SK-N-MC (cell line): ENCODE measurements at regions not wholly inside any gene's neighbourhood (a gene's known extent, or its start where the extent isn't known, plus 50 kb on each side); places are given as distances from the start of the nearest gene placed in this dataset.

Experiments used
- DNase-seq: peaks from one replicate; pipeline ENCODE4 v3.0.0-alpha.2; 2011; ENCODE audit warnings: low read depth, low spot score
- H3K27ac ChIP-seq: fragments of 200-600 bp; sonication (generic); 2 replicates; pipeline ENCODE4 v1.5.1; 2016; ENCODE audit warnings: mixed run types
- H3K36me3 ChIP-seq: fragments of 200-600 bp; sonication (generic); 2 replicates; pipeline ENCODE4 v1.6.1; 2017; ENCODE audit warnings: antibody characterized with exemption, low read length, mixed read lengths; ENCODE audit not compliant: insufficient read depth
- H3K4me3 ChIP-seq: fragments of 200-600 bp; sonication (generic); 2 replicates; pipeline ENCODE4 v1.5.1; 2016
- H3K9ac ChIP-seq: fragments of 200-600 bp; sonication (generic); 2 replicates; pipeline ENCODE4 v1.8.0; 2017; ENCODE audit warnings: mixed run types, mixed read lengths; ENCODE audit not compliant: insufficient read length
- H3K9me3 ChIP-seq: fragments of 200-600 bp; sonication (generic); 2 replicates; pipeline ENCODE4 v1.6.1; 2017; ENCODE audit warnings: low read depth, mild to moderate bottlenecking, antibody characterized with exemption, low read length, moderate library complexity, mixed read lengths
- EZH2 ChIP-seq: fragments of 200-600 bp; sonication (generic); IDR thresholded peaks from one replicate; pipeline ENCODE4 v1.6.1; 2017; ENCODE audit warnings: antibody characterized with exemption
- FOXP2 ChIP-seq: optimal IDR thresholded peaks from 2 replicates; pipeline ENCODE3; 2011; ENCODE audit warnings: mild to moderate bottlenecking, moderate library complexity; ENCODE audit not compliant: insufficient read depth; ENCODE audit errors: extremely low read length, control extremely low read depth
- POLR2AphosphoS5 ChIP-seq: IDR thresholded peaks from 2 replicates; pipeline ENCODE4 v1.6.1; 2012; ENCODE audit warnings: mild to moderate bottlenecking, low read depth, low read length, borderline replicate concordance

GRCh38 chr2:149808556-149808955 lies 221.0 kb upstream of the MMADHC start:
- no peak for DNase-seq

GRCh38 chr2:149806651-149807050 lies 219.1 kb upstream of the MMADHC start:
- no peak for TF ChIP-seq FOXP2
- no peak for TF ChIP-seq POLR2AphosphoS5
- TF ChIP-seq EZH2: no peak
- no peak for DNase-seq
- no peaks in the 10 kb centered on the region for H3K9me3 ChIP-seq
- no peak overlapping the region for H3K27ac ChIP-seq
- no peak overlapping the region for H3K4me3 ChIP-seq
- no peak overlapping the region for H3K9ac ChIP-seq
- H3K36me3 ChIP-seq: no peaks in the 10 kb centered on the region

More at GRCh38 chr2:149808556-149808955, 221.0 kb upstream of the MMADHC start:
- TF ChIP-seq EZH2 (no peak), FOXP2 (no peak), POLR2AphosphoS5 (no peak)
- Histone ChIP-seq H3K27ac (no peak overlapping the region), H3K9ac (no peak overlapping the region), H3K9me3 (no peaks in the 10 kb centered on the region), H3K4me3 (no peak overlapping the region), H3K36me3 (no peaks in the 10 kb centered on the region)

GRCh38 chr2:149800624-149801542 lies 213.3 kb upstream of the MMADHC start:
- Histone ChIP-seq H3K36me3 (no peaks in the 10 kb centered on the region), H3K9ac (no peak overlapping the region), H3K9me3 (no peaks in the 10 kb centered on the region), H3K4me3 (no peak overlapping the region), H3K27ac (no peak overlapping the region)
- TF ChIP-seq EZH2: no peak
- TF ChIP-seq FOXP2: no peak
- no peak for TF ChIP-seq POLR2AphosphoS5
- no peak for DNase-seq

- no peaks in the 10 kb centered on the region for H3K9me3 ChIP-seq
- H3K9ac ChIP-seq: no peak overlapping the region
- no peak overlapping the region for H3K27ac ChIP-seq
- TF ChIP-seq POLR2AphosphoS5: no peak
- no peak for TF ChIP-seq FOXP2
- no peak for TF ChIP-seq EZH2
- no peak for DNase-seq
- no peaks in the 10 kb centered on the region for H3K36me3 ChIP-seq
- H3K4me3 ChIP-seq: no peak overlapping the region
Observed at GRCh38 chr2:149799013-149799705, 211.6 kb upstream of the MMADHC start.

- H3K36me3 ChIP-seq: no peaks in the 10 kb centered on the region
- no peak overlapping the region for H3K9ac ChIP-seq
- DNase-seq: no peak
- no peak for TF ChIP-seq FOXP2
- no peak for TF ChIP-seq EZH2
- no peak for TF ChIP-seq POLR2AphosphoS5
- H3K27ac ChIP-seq: no peak overlapping the region
- H3K9me3 ChIP-seq: no peaks in the 10 kb centered on the region
- H3K4me3 ChIP-seq: no peak overlapping the region
Observed at GRCh38 chr2:149797030-149797429, 209.5 kb upstream of the MMADHC start.

- Histone ChIP-seq H3K36me3 (no peaks in the 10 kb centered on the region), H3K9me3 (no peaks in the 10 kb centered on the region), H3K27ac (no peak overlapping the region), H3K9ac (no peak overlapping the region), H3K4me3 (no peak overlapping the region)
- DNase-seq: no peak
- TF ChIP-seq EZH2: no peak
Observed at GRCh38 chr2:149789549-149789948, 202.0 kb upstream of the MMADHC start.

- H3K4me3 ChIP-seq: no peak overlapping the region
- no peak overlapping the region for H3K27ac ChIP-seq
- no peak overlapping the region for H3K9ac ChIP-seq
- H3K36me3 ChIP-seq: no peaks in the 10 kb centered on the region
- no peak for DNase-seq
- no peaks in the 10 kb centered on the region for H3K9me3 ChIP-seq
- TF ChIP-seq FOXP2 (no peak), EZH2 (no peak), POLR2AphosphoS5 (no peak)
Observed at GRCh38 chr2:149787206-149787605, 199.6 kb upstream of the MMADHC start.

GRCh38 chr2:149783284-149783683 lies 195.7 kb upstream of the MMADHC start:
- H3K4me3 ChIP-seq: no peak overlapping the region
- no peak for TF ChIP-seq FOXP2
- TF ChIP-seq POLR2AphosphoS5: no peak
- TF ChIP-seq EZH2: no peak
- DNase-seq: no peak
- H3K36me3 ChIP-seq: no peaks in the 10 kb centered on the region
- no peak overlapping the region for H3K27ac ChIP-seq
- no peaks in the 10 kb centered on the region for H3K9me3 ChIP-seq
- no peak overlapping the region for H3K9ac ChIP-seq
